ENCODE measurements at regions not wholly inside any gene's neighbourhood (a gene's known extent, or its start where the extent isn't known, plus 50 kb on each side); places are given as distances from the start of the nearest gene placed in this dataset.

DNA sequence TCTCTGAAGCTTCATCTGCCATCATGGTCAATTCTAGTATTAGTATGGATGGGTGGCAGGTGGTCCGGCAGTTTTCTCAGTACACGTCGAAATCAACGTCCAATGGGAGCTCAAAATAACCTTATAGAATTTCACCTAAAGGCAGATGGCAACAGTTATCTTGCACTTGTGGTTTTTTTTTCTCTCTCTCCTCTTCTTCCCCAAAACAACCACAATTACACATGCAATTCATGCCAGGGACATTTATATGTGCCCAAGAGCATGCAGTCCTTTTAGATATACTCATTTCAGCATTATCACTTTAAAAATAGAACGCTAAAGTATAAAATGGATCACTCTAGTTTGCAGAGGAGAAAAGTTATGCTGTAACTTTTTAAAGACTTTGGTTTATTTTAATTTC is 1428.9 kb upstream of the WWC1 start:
- TF ChIP-seq CTCF (IDR thresholded peaks at IDR 0.05), result no peak
- no peak for TF ChIP-seq EZH2 (IDR thresholded peaks at IDR 0.05; ENCODE audit: borderline replicate concordance, insufficient read depth, low read depth, low read length, poor library complexity, severe bottlenecking)
